ENCODE measurements at regions not wholly inside any gene's neighbourhood (a gene's known extent, or its start where the extent isn't known, plus 50 kb on each side); places are given as distances from the start of the nearest gene placed in this dataset.

- no peak overlapping the region for H3K4me3 Mint-ChIP-seq (ENCODE audit: unreplicated experiment)
- no peak overlapping the region for H3K27ac Mint-ChIP-seq (ENCODE audit: unreplicated experiment)
- Histone ChIP-seq H3K27ac (ENCODE audit: low read depth, low read length) (no peak overlapping the region), H3K4me2 (ENCODE audit: low read length) (no peak overlapping the region), H3K4me3 (ENCODE audit: insufficient read depth, low read depth, low read length) (no peak overlapping the region), H3K27me3 (ENCODE audit: insufficient read depth, low read length) (no peaks in the 10 kb centered on the region), H3K79me2 (ENCODE audit: insufficient read depth, low read length) (no peaks in the 10 kb centered on the region), H3K36me3 (ENCODE audit: insufficient read depth, low read length) (no peaks in the 10 kb centered on the region), H4K20me1 (ENCODE audit: insufficient read depth, low read length) (no peaks in the 10 kb centered on the region), H3K9me3 (ENCODE audit: insufficient read depth, low read depth, low read length) (no peaks in the 10 kb centered on the region), H2AFZ (ENCODE audit: low read depth, low read length) (no peak overlapping the region), H3K9ac (ENCODE audit: low read length) (no peak overlapping the region), H3K4me1 (ENCODE audit: insufficient read depth, low read length) (no peaks in the 10 kb centered on the region)
- no peaks in the 10 kb centered on the region for H3K4me1 Mint-ChIP-seq (ENCODE audit: low read depth, unreplicated experiment)
- DNase-seq (ENCODE audit: low read depth), result no peak
- FAIRE-seq, result no peak
- H3K36me3 Mint-ChIP-seq (ENCODE audit: low read depth, unreplicated experiment), result no peaks in the 10 kb centered on the region
- no peaks in the 10 kb centered on the region for H3K27me3 Mint-ChIP-seq (ENCODE audit: low read depth, unreplicated experiment)
- TF ChIP-seq, protein P1, sequence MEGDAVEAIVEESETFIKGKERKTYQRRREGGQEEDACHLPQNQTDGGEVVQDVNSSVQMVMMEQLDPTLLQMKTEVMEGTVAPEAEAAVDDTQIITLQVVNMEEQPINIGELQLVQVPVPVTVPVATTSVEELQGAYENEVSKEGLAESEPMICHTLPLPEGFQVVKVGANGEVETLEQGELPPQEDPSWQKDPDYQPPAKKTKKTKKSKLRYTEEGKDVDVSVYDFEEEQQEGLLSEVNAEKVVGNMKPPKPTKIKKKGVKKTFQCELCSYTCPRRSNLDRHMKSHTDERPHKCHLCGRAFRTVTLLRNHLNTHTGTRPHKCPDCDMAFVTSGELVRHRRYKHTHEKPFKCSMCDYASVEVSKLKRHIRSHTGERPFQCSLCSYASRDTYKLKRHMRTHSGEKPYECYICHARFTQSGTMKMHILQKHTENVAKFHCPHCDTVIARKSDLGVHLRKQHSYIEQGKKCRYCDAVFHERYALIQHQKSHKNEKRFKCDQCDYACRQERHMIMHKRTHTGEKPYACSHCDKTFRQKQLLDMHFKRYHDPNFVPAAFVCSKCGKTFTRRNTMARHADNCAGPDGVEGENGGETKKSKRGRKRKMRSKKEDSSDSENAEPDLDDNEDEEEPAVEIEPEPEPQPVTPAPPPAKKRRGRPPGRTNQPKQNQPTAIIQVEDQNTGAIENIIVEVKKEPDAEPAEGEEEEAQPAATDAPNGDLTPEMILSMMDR (IDR thresholded peaks at IDR 0.05; ENCODE audit: insufficient read depth, low read depth, low read length), result no peak
- TF ChIP-seq EZH2 (IDR thresholded peaks at IDR 0.05; ENCODE audit: insufficient read depth, low read length), result no peak
- no peaks in the 10 kb centered on the region for H3K9me3 Mint-ChIP-seq (ENCODE audit: unreplicated experiment)
These were observed 334.9 kb upstream of the ADGRL3 start for GRCh38 chr4:60865273-60865672.

DNA sequence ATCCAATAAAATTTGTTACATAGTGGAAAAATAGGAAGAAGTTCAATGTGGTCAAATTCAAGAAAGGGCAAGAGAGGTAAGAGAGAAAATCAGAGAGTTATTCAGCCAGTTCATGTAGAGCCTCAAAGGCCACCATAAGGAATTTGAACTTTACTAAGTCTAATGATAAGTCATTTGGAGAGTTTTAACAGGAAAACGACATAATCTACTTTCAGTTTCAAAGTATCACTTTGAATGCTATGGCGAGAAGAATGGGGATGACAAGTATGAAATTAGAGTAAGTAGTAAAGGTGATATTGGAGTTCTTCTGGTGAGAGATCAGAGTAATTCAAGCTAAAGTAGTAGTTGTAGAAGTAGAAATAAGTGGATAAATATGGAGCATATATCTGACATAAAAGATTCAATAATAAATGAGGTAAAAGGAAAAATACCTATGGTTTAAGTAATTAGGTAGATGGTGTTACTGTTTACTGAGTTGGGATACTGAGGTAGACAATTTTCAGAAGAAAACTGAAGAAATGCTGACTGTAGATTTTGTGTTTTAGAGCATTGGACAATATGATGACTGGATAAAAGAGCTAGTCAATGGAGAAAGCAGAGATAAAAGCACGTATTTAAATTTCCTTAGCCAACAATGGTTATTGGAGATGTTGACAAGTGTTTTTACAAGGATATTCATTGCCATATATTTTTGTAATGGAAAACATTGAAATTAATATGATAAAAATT lies 331.7 kb upstream of the ADGRL3 start:
- H3K9me3 ChIP-seq (ENCODE audit: insufficient read depth, low read depth, low read length), result no peaks in the 10 kb centered on the region
- Mint-ChIP-seq H3K9me3 (ENCODE audit: unreplicated experiment) (no peaks in the 10 kb centered on the region), H3K4me3 (ENCODE audit: unreplicated experiment) (no peak overlapping the region), H3K36me3 (ENCODE audit: low read depth, unreplicated experiment) (no peaks in the 10 kb centered on the region), H3K27ac (ENCODE audit: unreplicated experiment) (no peak overlapping the region), H3K4me1 (ENCODE audit: low read depth, unreplicated experiment) (no peaks in the 10 kb centered on the region), H3K27me3 (ENCODE audit: low read depth, unreplicated experiment) (no peaks in the 10 kb centered on the region)
- H3K27me3 ChIP-seq (ENCODE audit: insufficient read depth, low read length), result no peaks in the 10 kb centered on the region
- TF ChIP-seq EZH2 (IDR thresholded peaks at IDR 0.05; ENCODE audit: insufficient read depth, low read length), result no peak
- TF ChIP-seq, protein P1 (IDR thresholded peaks at IDR 0.05; ENCODE audit: insufficient read depth, low read depth, low read length), result no peak
- H3K4me3 ChIP-seq (ENCODE audit: insufficient read depth, low read depth, low read length), result no peak overlapping the region
- no peaks in the 10 kb centered on the region for H4K20me1 ChIP-seq (ENCODE audit: insufficient read depth, low read length)
- no peak overlapping the region for H3K9ac ChIP-seq (ENCODE audit: low read length)
- no peak for DNase-seq (ENCODE audit: low read depth)
- H3K79me2 ChIP-seq (ENCODE audit: insufficient read depth, low read length), result no peaks in the 10 kb centered on the region
- H3K27ac ChIP-seq (ENCODE audit: low read depth, low read length), result no peak overlapping the region
- no peak overlapping the region for H2AFZ ChIP-seq (ENCODE audit: low read depth, low read length)
- no peak for FAIRE-seq
- H3K4me1 ChIP-seq (ENCODE audit: insufficient read depth, low read length), result no peaks in the 10 kb centered on the region
- no peaks in the 10 kb centered on the region for H3K36me3 ChIP-seq (ENCODE audit: insufficient read depth, low read length)
- no peak overlapping the region for H3K4me2 ChIP-seq (ENCODE audit: low read length)

DNA sequence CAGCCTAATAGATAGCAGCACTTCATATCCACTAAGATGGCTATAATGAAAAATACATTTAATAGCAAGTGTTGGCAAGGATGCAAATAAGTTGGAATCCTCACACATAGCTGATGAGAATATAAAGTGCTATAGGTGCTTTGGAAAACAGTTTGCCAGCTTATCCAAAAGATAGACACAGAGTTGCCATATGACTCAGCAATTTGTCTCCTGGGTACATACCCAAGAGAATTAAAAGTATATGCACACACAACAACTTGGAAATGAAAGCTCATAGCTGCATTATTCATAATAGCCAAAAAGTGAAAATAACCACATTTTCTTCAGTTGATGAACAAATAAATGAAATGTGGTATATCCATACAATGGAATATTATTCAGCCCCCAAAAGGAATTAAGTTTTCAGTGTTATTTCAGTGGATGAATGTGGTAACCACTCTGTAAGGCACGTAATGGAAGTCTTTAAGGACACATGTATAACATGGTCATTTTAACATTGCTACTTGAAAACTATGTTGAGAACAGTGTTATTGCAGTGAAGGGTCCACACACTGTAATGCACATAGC lies 320.9 kb upstream of the ADGRL3 start:
- no peak for DNase-seq (ENCODE audit: low read depth)
- no peak overlapping the region for H3K4me3 ChIP-seq (ENCODE audit: insufficient read depth, low read depth, low read length)
- no peaks in the 10 kb centered on the region for H3K27me3 ChIP-seq (ENCODE audit: insufficient read depth, low read length)
- Mint-ChIP-seq H3K4me3 (ENCODE audit: unreplicated experiment) (no peak overlapping the region), H3K9me3 (ENCODE audit: unreplicated experiment) (no peaks in the 10 kb centered on the region), H3K27me3 (ENCODE audit: low read depth, unreplicated experiment) (no peaks in the 10 kb centered on the region), H3K4me1 (ENCODE audit: low read depth, unreplicated experiment) (no peaks in the 10 kb centered on the region), H3K27ac (ENCODE audit: unreplicated experiment) (no peak overlapping the region), H3K36me3 (ENCODE audit: low read depth, unreplicated experiment) (no peaks in the 10 kb centered on the region)
- no peaks in the 10 kb centered on the region for H3K4me1 ChIP-seq (ENCODE audit: insufficient read depth, low read length)
- no peaks in the 10 kb centered on the region for H4K20me1 ChIP-seq (ENCODE audit: insufficient read depth, low read length)
- H2AFZ ChIP-seq (ENCODE audit: low read depth, low read length), result no peak overlapping the region
- H3K9ac ChIP-seq (ENCODE audit: low read length), result no peak overlapping the region
- no peak overlapping the region for H3K4me2 ChIP-seq (ENCODE audit: low read length)
- H3K27ac ChIP-seq (ENCODE audit: low read depth, low read length), result no peak overlapping the region
- no peaks in the 10 kb centered on the region for H3K36me3 ChIP-seq (ENCODE audit: insufficient read depth, low read length)
- peak; percentile 23 for FAIRE-seq
- no peaks in the 10 kb centered on the region for H3K9me3 ChIP-seq (ENCODE audit: insufficient read depth, low read depth, low read length)
- no peaks in the 10 kb centered on the region for H3K79me2 ChIP-seq (ENCODE audit: insufficient read depth, low read length)
- no peak for TF ChIP-seq EZH2 (IDR thresholded peaks at IDR 0.05; ENCODE audit: insufficient read depth, low read length)
- TF ChIP-seq, protein P1 (IDR thresholded peaks at IDR 0.05; ENCODE audit: insufficient read depth, low read depth, low read length), result no peak

Measured in astrocyte (in vitro differentiated cells and primary cell).